ENCODE measurements at regions not wholly inside any gene's neighbourhood (a gene's known extent, or its start where the extent isn't known, plus 50 kb on each side); places are given as distances from the start of the nearest gene placed in this dataset.
"Not testable (repeated sequence)": the region's sequence is repeated elsewhere in the genome, so short reads cannot be mapped to it uniquely, and the experiment has no call there.

- no peak for DNase-seq (ENCODE audit: low spot score in 2 of 2)
- H3K4me3 ChIP-seq (ENCODE audit: low read depth, poor library complexity, severe bottlenecking) = no peak overlapping the region
- intact Hi-C loops (cut with DNase I; ENCODE audit: low total_unique reads) = no loop called here
- 81% methylated on average over 4 of the region's 4 CpGs for WGBS, 2 donors
- TF ChIP-seq, protein P1, sequence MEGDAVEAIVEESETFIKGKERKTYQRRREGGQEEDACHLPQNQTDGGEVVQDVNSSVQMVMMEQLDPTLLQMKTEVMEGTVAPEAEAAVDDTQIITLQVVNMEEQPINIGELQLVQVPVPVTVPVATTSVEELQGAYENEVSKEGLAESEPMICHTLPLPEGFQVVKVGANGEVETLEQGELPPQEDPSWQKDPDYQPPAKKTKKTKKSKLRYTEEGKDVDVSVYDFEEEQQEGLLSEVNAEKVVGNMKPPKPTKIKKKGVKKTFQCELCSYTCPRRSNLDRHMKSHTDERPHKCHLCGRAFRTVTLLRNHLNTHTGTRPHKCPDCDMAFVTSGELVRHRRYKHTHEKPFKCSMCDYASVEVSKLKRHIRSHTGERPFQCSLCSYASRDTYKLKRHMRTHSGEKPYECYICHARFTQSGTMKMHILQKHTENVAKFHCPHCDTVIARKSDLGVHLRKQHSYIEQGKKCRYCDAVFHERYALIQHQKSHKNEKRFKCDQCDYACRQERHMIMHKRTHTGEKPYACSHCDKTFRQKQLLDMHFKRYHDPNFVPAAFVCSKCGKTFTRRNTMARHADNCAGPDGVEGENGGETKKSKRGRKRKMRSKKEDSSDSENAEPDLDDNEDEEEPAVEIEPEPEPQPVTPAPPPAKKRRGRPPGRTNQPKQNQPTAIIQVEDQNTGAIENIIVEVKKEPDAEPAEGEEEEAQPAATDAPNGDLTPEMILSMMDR (IDR thresholded peaks at IDR 0.05) = no peak
- TF ChIP-seq POLR2A (IDR thresholded peaks at IDR 0.05) = no peak
Measured at GRCh38 chr2:222360146-222360545, 61.3 kb upstream of the PAX3 start.

DNA sequence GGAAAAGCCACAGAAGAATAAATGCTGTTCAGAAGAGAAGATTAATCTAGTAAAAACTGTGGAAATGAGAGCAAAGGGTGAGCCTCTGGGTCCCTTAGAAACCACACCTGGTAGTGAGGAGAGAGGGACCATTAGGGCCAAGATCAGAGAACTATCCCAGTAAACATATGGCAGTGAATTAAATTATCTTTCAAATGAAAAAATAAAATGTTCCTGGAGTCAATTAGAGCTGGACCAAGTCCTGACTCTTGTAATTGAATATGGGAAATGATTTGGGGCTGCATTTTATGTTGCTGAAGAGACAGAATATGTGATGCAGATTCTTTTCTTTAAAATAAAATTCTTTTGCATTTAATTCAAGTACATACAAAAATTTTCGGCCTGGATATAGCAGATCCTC is 62.2 kb upstream of the PAX3 start:
- no peak for TF ChIP-seq POLR2A (IDR thresholded peaks at IDR 0.05)
- TF ChIP-seq, protein P1 (IDR thresholded peaks at IDR 0.05) = no peak
- WGBS, 2 donors = 64 to 69% methylated on average over 1 of the region's 1 CpG
- H3K4me3 ChIP-seq (ENCODE audit: low read depth, poor library complexity, severe bottlenecking) = no peak overlapping the region
- intact Hi-C loops (cut with DNase I; ENCODE audit: low total_unique reads) = no loop called here
- no peak for DNase-seq (ENCODE audit: low spot score in 2 of 2)

DNA sequence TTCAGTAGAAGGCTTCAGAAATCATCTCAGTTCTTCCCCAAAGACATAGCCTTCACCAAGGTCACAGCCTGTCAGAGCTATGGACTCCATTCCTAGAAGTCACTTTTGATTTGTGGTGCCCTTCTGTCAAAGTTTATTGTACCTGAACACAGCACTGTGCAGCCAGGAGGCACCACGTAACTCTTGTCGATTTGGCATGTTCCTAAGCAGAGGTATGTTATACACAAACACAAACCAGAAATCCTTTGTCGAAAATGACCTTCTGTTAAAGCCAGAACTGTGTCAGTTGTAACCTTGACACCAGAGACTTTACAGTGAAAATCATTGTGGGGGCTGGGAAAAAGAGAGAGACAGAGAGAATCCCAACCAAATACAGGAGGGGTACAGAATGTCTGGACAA is 62.6 kb upstream of the SGPP2 start:
- DNase-seq (ENCODE audit: low spot score in 2 of 2) = no peak
- no peak overlapping the region for H3K4me3 ChIP-seq (ENCODE audit: low read depth, poor library complexity, severe bottlenecking)
- intact Hi-C loops (cut with DNase I; ENCODE audit: low total_unique reads) = no loop called here
- TF ChIP-seq POLR2A (IDR thresholded peaks at IDR 0.05) = no peak
- TF ChIP-seq, protein P1 (IDR thresholded peaks at IDR 0.05) = no peak
- WGBS, 2 donors = 74 to 76% methylated on average over 3 of the region's 3 CpGs

GRCh38 chr2:222362336-222362735 is 62.0 kb upstream of the SGPP2 start:
- TF ChIP-seq, protein P1 (IDR thresholded peaks at IDR 0.05) = no peak
- no peak for TF ChIP-seq POLR2A (IDR thresholded peaks at IDR 0.05)
- WGBS, 2 donors = 70 to 76% methylated on average over 2 of the region's 2 CpGs
- H3K4me3 ChIP-seq (ENCODE audit: low read depth, poor library complexity, severe bottlenecking) = no peak overlapping the region
- intact Hi-C loops (cut with DNase I; ENCODE audit: low total_unique reads) = no loop called here
- DNase-seq (ENCODE audit: low spot score in 2 of 2) = no peak

DNA sequence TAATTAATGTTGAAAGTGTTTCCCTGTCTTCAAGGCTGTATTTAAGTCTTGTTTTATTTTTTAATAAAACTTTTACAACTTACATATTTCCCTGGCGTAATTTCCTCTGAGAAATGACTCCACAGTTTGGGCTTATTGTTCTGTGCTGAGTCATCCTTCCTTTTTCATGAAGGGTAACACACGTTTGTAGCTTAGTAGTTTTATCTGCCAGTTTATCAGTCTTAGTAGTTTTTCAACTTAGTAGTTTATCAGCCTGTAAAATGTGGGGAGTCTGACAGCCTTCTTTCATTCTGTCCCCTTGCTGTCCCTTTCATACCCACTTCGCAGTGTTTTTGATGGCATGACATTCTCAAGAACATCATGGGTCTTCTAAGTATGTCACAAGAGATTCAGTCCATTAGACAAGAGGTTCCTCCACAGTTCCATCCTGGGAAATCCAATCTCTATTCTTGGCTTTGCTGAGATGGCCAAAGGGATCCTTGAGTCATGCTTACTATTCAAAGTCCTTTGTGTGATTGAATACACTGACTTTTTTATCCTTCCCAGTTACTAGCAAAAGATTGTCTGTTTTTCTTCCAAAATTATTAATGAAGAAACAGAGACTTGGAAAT is 60.0 kb upstream of the SGPP2 start:
- intact Hi-C loops (cut with DNase I; ENCODE audit: low total_unique reads) = no loop called here
- TF ChIP-seq POLR2A (IDR thresholded peaks at IDR 0.05) = no peak
- TF ChIP-seq, protein P1 (IDR thresholded peaks at IDR 0.05) = no peak
- H3K4me3 ChIP-seq (ENCODE audit: low read depth, poor library complexity, severe bottlenecking) = no peak overlapping the region
- no peak for DNase-seq (ENCODE audit: low spot score in 2 of 2)
- 45 to 46% methylated on average over 3 of the region's 3 CpGs for WGBS, 2 donors

DNA sequence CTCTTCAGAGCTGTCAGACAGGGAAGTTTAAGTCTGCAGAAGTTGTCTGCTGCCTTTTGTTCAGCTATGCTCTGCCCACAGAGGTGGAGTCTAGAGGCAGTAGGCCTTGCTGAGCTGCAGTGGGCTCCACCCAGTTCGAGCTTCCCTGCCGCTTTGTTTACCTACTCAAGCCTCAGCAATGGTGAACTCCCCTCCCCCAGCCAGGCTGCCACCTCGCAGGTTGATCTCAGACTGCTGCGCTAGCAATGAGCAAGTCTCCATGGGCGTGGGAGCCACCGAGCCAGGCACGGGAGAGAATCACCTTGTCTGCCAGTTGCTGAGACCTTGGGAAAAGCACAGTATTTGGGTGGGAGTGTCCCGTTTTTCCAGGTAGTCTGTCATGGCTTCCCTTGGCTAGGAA is 56.1 kb upstream of the SGPP2 start:
- H3K4me3 ChIP-seq (ENCODE audit: low read depth, poor library complexity, severe bottlenecking); DNase-seq (ENCODE audit: low spot score in 2 of 2); intact Hi-C loops (cut with DNase I; ENCODE audit: low total_unique reads): not testable (repeated sequence)
- WGBS, 2 donors = 72 to 74% methylated on average over 8 of the region's 8 CpGs
